ENCODE measurements at regions not wholly inside any gene's neighbourhood (a gene's known extent, or its start where the extent isn't known, plus 50 kb on each side); places are given as distances from the start of the nearest gene placed in this dataset.

DNA sequence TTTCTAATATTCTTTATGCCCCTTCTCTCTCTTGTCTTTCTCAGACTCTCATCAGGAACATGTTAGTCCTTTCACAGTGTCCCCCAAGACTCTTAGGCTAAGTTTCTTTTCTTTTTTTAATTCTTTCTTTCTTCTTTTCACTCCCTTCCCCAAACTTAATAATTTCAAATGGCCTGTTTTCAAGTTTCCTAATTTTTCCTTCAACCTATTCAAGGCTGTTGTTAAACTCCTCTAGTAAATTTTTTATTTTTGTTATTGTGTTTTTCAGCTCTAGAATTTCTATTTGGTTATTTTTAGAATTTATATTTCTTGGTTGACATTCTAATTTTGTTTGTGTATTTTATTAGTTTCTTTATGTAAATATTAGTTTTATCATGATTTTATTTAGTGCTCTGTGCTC, 236.6 kb upstream of the GYPC start:
- TF ChIP-seq ZNF396 (CRISPR knock-in tag; IDR thresholded peaks at IDR 0.05; ENCODE audit: borderline replicate concordance) = no peak
- TF ChIP-seq PRRX2 (CRISPR knock-in tag; IDR thresholded peaks at IDR 0.05) = no peak
- TF ChIP-seq, protein P1, sequence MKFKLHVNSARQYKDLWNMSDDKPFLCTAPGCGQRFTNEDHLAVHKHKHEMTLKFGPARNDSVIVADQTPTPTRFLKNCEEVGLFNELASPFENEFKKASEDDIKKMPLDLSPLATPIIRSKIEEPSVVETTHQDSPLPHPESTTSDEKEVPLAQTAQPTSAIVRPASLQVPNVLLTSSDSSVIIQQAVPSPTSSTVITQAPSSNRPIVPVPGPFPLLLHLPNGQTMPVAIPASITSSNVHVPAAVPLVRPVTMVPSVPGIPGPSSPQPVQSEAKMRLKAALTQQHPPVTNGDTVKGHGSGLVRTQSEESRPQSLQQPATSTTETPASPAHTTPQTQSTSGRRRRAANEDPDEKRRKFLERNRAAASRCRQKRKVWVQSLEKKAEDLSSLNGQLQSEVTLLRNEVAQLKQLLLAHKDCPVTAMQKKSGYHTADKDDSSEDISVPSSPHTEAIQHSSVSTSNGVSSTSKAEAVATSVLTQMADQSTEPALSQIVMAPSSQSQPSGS (CRISPR knock-in tag; IDR thresholded peaks at IDR 0.05; ENCODE audit: borderline replicate concordance, low read depth) = no peak
- TF ChIP-seq NFYB (CRISPR knock-in tag; conservative IDR thresholded peaks at IDR 0.05; ENCODE audit: low read depth) = no peak
- TF ChIP-seq, protein P2, sequence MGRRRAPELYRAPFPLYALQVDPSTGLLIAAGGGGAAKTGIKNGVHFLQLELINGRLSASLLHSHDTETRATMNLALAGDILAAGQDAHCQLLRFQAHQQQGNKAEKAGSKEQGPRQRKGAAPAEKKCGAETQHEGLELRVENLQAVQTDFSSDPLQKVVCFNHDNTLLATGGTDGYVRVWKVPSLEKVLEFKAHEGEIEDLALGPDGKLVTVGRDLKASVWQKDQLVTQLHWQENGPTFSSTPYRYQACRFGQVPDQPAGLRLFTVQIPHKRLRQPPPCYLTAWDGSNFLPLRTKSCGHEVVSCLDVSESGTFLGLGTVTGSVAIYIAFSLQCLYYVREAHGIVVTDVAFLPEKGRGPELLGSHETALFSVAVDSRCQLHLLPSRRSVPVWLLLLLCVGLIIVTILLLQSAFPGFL (CRISPR knock-in tag; IDR thresholded peaks at IDR 0.05; ENCODE audit: borderline replicate concordance) = no peak
- TF ChIP-seq, protein P3, sequence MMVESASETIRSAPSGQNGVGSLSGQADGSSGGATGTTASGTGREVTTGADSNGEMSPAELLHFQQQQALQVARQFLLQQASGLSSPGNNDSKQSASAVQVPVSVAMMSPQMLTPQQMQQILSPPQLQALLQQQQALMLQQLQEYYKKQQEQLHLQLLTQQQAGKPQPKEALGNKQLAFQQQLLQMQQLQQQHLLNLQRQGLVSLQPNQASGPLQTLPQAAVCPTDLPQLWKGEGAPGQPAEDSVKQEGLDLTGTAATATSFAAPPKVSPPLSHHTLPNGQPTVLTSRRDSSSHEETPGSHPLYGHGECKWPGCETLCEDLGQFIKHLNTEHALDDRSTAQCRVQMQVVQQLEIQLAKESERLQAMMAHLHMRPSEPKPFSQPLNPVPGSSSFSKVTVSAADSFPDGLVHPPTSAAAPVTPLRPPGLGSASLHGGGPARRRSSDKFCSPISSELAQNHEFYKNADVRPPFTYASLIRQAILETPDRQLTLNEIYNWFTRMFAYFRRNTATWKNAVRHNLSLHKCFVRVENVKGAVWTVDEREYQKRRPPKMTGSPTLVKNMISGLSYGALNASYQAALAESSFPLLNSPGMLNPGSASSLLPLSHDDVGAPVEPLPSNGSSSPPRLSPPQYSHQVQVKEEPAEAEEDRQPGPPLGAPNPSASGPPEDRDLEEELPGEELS (CRISPR knock-in tag; IDR thresholded peaks at IDR 0.05) = no peak
- TF ChIP-seq, protein P4, sequence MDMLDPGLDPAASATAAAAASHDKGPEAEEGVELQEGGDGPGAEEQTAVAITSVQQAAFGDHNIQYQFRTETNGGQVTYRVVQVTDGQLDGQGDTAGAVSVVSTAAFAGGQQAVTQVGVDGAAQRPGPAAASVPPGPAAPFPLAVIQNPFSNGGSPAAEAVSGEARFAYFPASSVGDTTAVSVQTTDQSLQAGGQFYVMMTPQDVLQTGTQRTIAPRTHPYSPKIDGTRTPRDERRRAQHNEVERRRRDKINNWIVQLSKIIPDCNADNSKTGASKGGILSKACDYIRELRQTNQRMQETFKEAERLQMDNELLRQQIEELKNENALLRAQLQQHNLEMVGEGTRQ (CRISPR knock-in tag; IDR thresholded peaks at IDR 0.05) = no peak
- no peak for TF ChIP-seq ZNF121 (CRISPR knock-in tag; IDR thresholded peaks at IDR 0.05)
- TF ChIP-seq NFATC4 (CRISPR knock-in tag; IDR thresholded peaks at IDR 0.05) = no peak
- TF ChIP-seq SOX15 (CRISPR knock-in tag; IDR thresholded peaks at IDR 0.05) = no peak
- no peak for TF ChIP-seq TCF7 (CRISPR knock-in tag; IDR thresholded peaks at IDR 0.05; ENCODE audit: low read depth)
- TF ChIP-seq GTF2I (CRISPR knock-in tag; conservative IDR thresholded peaks at IDR 0.05) = no peak
- TF ChIP-seq FOXP1 (CRISPR knock-in tag; IDR thresholded peaks at IDR 0.05; ENCODE audit: borderline replicate concordance) = no peak
- TF ChIP-seq MXD4 (CRISPR knock-in tag; IDR thresholded peaks at IDR 0.05; ENCODE audit: borderline replicate concordance) = no peak
- no peak for TF ChIP-seq ATF1 (CRISPR knock-in tag; IDR thresholded peaks at IDR 0.05)
- TF ChIP-seq ETV6 (CRISPR knock-in tag; IDR thresholded peaks at IDR 0.05) = no peak
- no peak for TF ChIP-seq ZNF671 (CRISPR knock-in tag; IDR thresholded peaks at IDR 0.05)
- TF ChIP-seq GABPB1 (CRISPR knock-in tag; IDR thresholded peaks at IDR 0.05) = no peak
- ChIA-PET CTCF (no interaction called here), POLR2A (no interaction called here)

DNA sequence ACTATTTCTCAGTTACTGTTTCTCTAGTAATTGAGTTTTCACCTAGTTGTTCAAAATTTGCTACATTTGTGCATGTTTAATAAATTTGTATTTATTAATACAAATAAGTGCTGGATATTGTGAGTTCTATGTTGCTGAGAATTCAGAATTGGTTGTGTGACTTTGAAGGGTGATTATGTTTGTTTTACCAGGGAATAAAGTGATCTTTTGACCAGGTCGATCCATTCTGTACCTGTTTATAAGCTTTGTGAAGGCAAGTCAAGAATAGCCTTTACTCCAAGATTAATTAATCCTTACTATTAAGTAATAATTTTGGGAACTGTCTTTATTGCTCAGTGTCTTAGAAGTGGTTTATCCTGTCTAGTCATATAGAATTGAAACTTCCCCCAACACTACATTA, 230.0 kb upstream of the GYPC start:
- Mint-ChIP-seq H3K27ac (no peak overlapping the region), H3K27me3 (ENCODE audit: low read depth) (no peaks in the 10 kb centered on the region; the same call in 1 of the 2 replicates)
- POLR2A ChIA-PET = no interaction called here
- TF ChIP-seq, protein P5, sequence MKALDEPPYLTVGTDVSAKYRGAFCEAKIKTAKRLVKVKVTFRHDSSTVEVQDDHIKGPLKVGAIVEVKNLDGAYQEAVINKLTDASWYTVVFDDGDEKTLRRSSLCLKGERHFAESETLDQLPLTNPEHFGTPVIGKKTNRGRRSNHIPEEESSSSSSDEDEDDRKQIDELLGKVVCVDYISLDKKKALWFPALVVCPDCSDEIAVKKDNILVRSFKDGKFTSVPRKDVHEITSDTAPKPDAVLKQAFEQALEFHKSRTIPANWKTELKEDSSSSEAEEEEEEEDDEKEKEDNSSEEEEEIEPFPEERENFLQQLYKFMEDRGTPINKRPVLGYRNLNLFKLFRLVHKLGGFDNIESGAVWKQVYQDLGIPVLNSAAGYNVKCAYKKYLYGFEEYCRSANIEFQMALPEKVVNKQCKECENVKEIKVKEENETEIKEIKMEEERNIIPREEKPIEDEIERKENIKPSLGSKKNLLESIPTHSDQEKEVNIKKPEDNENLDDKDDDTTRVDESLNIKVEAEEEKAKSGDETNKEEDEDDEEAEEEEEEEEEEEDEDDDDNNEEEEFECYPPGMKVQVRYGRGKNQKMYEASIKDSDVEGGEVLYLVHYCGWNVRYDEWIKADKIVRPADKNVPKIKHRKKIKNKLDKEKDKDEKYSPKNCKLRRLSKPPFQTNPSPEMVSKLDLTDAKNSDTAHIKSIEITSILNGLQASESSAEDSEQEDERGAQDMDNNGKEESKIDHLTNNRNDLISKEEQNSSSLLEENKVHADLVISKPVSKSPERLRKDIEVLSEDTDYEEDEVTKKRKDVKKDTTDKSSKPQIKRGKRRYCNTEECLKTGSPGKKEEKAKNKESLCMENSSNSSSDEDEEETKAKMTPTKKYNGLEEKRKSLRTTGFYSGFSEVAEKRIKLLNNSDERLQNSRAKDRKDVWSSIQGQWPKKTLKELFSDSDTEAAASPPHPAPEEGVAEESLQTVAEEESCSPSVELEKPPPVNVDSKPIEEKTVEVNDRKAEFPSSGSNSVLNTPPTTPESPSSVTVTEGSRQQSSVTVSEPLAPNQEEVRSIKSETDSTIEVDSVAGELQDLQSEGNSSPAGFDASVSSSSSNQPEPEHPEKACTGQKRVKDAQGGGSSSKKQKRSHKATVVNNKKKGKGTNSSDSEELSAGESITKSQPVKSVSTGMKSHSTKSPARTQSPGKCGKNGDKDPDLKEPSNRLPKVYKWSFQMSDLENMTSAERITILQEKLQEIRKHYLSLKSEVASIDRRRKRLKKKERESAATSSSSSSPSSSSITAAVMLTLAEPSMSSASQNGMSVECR (CRISPR knock-in tag; IDR thresholded peaks at IDR 0.05; ENCODE audit: borderline replicate concordance) = no peak
- TF ChIP-seq SMAD3 (CRISPR knock-in tag; IDR thresholded peaks at IDR 0.05; ENCODE audit: borderline replicate concordance) = no peak
- TF ChIP-seq, protein P6, sequence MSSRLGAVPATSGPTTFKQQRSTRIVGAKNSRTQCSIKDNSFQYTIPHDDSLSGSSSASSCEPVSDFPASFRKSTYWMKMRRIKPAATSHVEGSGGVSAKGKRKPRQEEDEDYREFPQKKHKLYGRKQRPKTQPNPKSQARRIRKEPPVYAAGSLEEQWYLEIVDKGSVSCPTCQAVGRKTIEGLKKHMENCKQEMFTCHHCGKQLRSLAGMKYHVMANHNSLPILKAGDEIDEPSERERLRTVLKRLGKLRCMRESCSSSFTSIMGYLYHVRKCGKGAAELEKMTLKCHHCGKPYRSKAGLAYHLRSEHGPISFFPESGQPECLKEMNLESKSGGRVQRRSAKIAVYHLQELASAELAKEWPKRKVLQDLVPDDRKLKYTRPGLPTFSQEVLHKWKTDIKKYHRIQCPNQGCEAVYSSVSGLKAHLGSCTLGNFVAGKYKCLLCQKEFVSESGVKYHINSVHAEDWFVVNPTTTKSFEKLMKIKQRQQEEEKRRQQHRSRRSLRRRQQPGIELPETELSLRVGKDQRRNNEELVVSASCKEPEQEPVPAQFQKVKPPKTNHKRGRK (CRISPR knock-in tag; IDR thresholded peaks at IDR 0.05; ENCODE audit: borderline replicate concordance) = no peak
- TF ChIP-seq, protein P7, sequence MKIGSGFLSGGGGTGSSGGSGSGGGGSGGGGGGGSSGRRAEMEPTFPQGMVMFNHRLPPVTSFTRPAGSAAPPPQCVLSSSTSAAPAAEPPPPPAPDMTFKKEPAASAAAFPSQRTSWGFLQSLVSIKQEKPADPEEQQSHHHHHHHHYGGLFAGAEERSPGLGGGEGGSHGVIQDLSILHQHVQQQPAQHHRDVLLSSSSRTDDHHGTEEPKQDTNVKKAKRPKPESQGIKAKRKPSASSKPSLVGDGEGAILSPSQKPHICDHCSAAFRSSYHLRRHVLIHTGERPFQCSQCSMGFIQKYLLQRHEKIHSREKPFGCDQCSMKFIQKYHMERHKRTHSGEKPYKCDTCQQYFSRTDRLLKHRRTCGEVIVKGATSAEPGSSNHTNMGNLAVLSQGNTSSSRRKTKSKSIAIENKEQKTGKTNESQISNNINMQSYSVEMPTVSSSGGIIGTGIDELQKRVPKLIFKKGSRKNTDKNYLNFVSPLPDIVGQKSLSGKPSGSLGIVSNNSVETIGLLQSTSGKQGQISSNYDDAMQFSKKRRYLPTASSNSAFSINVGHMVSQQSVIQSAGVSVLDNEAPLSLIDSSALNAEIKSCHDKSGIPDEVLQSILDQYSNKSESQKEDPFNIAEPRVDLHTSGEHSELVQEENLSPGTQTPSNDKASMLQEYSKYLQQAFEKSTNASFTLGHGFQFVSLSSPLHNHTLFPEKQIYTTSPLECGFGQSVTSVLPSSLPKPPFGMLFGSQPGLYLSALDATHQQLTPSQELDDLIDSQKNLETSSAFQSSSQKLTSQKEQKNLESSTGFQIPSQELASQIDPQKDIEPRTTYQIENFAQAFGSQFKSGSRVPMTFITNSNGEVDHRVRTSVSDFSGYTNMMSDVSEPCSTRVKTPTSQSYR (CRISPR knock-in tag; IDR thresholded peaks at IDR 0.05) = no peak
- no peak for TF ChIP-seq ZNF232 (CRISPR knock-in tag; IDR thresholded peaks at IDR 0.05)

More for the DNA sequence above, 236.6 kb upstream of the GYPC start:
- no peak overlapping the region for H3K4me3 Mint-ChIP-seq
- peaks cover 77% of the 10 kb centered on the region for H3K9me3 Mint-ChIP-seq
- ATAC-seq (no peak), DNase-seq (ENCODE audit: low spot score) (no peak)
- H3K4me1 Mint-ChIP-seq = no peaks in the 10 kb centered on the region
- H3K27ac Mint-ChIP-seq = no peak overlapping the region
- peaks cover 66% of the 10 kb centered on the region for H3K36me3 Mint-ChIP-seq
- H3K27me3 Mint-ChIP-seq (ENCODE audit: low read depth) = peaks cover 3% of the 10 kb centered on the region; the same call in 1 of the 2 replicates

More for the DNA sequence above, 230.0 kb upstream of the GYPC start:
- Mint-ChIP-seq H3K4me1 (no peaks in the 10 kb centered on the region), H3K36me3 (peaks cover 52% of the 10 kb centered on the region), H3K4me3 (no peak overlapping the region), H3K9me3 (peaks cover 87% of the 10 kb centered on the region)
- ATAC-seq = no peak
- CTCF ChIA-PET = no interaction called here
- no peak for DNase-seq (ENCODE audit: low spot score)

All from WTC11 (cell line).